WTC11 (cell line): ENCODE measurements at regions not wholly inside any gene's neighbourhood (a gene's known extent, or its start where the extent isn't known, plus 50 kb on each side); places are given as distances from the start of the nearest gene placed in this dataset.

Source experiments
- ATAC-seq: fragments of 200-7000 bp; cut with Tn5 transposase; 2 replicates; pipeline ENCODE4 v1.10.0; 2021; ENCODE audit warnings: mild to moderate bottlenecking, moderate library complexity
- CTCF ChIA-PET: fragments of 300-600 bp; sonication (Branson Sonifier 250); formaldehyde crosslinking; loops from one replicate; lab custom pipeline; 2021; ENCODE audit warnings: antibody characterized with exemption; lab: Charles Lee
- POLR2A ChIA-PET: fragments of 350-600 bp; sonication (Branson Sonifier 250); formaldehyde crosslinking; loops from one replicate; lab custom pipeline; 2021; ENCODE audit warnings: antibody characterized with exemption; lab: Charles Lee
- DNase-seq: peaks from one replicate; pipeline ENCODE4 v3.0.0; 2021; ENCODE audit warnings: low spot score
- H3K27ac Mint-ChIP-seq: 2 replicates; pipeline ENCODE4 v1.8.0; 2021; ENCODE audit warnings: mixed read lengths
- H3K27me3 Mint-ChIP-seq: 2 replicates; pipeline ENCODE4 v1.8.0; 2021; ENCODE audit warnings: low read depth, mild to moderate bottlenecking, moderate library complexity, mixed read lengths
- H3K36me3 Mint-ChIP-seq: 2 replicates; pipeline ENCODE4 v1.8.0; 2021; ENCODE audit warnings: mixed read lengths
- H3K4me1 Mint-ChIP-seq: 2 replicates; pipeline ENCODE4 v1.8.0; 2022; ENCODE audit warnings: mixed read lengths
- H3K4me3 Mint-ChIP-seq: 2 replicates; pipeline ENCODE4 v1.8.0; 2021; ENCODE audit warnings: mild to moderate bottlenecking, moderate library complexity, mixed read lengths
- H3K9me3 Mint-ChIP-seq: 2 replicates; pipeline ENCODE4 v1.8.0; 2021; ENCODE audit warnings: mixed read lengths
- CBFB ChIP-seq: sonication (generic); formaldehyde crosslinking; IDR thresholded peaks from 2 replicates; pipeline ENCODE4 v1.8.1; 2022; ENCODE audit warnings: mild to moderate bottlenecking, low read depth, missing genetic modification reagents
- CTCF ChIP-seq: fragments of 200-600 bp; IDR thresholded peaks from 2 replicates; pipeline ENCODE4 v1.8.0; 2022; ENCODE audit warnings: antibody characterized with exemption
- EMX1 ChIP-seq: fragments of 250-450 bp; sonication (Bioruptor Pico); IDR thresholded peaks from 2 replicates; pipeline ENCODE4 v1.8.0; 2021; ENCODE audit warnings: mild to moderate bottlenecking
- NFE2L1 ChIP-seq: sonication (generic); formaldehyde crosslinking; IDR thresholded peaks from 2 replicates; pipeline ENCODE4 v1.8.1; 2023; ENCODE audit warnings: missing genetic modification reagents
- NR2C2 ChIP-seq: sonication (generic); formaldehyde crosslinking; IDR thresholded peaks from 2 replicates; pipeline ENCODE4 v1.8.0; 2022; ENCODE audit warnings: mild to moderate bottlenecking, missing genetic modification reagents
- NR3C1 ChIP-seq: sonication (generic); formaldehyde crosslinking; conservative IDR thresholded peaks from 2 replicates; pipeline ENCODE4 v1.8.1; 2023; ENCODE audit warnings: low read depth, mild to moderate bottlenecking, missing genetic modification reagents
- RORB ChIP-seq: fragments of 250-450 bp; sonication (Bioruptor Pico); IDR thresholded peaks from 2 replicates; pipeline ENCODE4 v1.9.0; 2021; ENCODE audit warnings: mild to moderate bottlenecking
- SMAD4 ChIP-seq: sonication (generic); formaldehyde crosslinking; IDR thresholded peaks from 2 replicates; pipeline ENCODE4 v1.8.0; 2022; ENCODE audit warnings: mild to moderate bottlenecking, missing genetic modification reagents
- TEAD1 ChIP-seq: sonication (generic); formaldehyde crosslinking; IDR thresholded peaks from 2 replicates; pipeline ENCODE4 v1.8.0; 2022; ENCODE audit warnings: mild to moderate bottlenecking, missing genetic modification reagents
- TEAD4 ChIP-seq: sonication (generic); formaldehyde crosslinking; IDR thresholded peaks from 2 replicates; pipeline ENCODE4 v1.8.0; 2022; ENCODE audit warnings: mild to moderate bottlenecking, missing genetic modification reagents
- TP53 ChIP-seq: sonication (generic); formaldehyde crosslinking; IDR thresholded peaks from 2 replicates; pipeline ENCODE4 v1.8.1; 2023; ENCODE audit warnings: mild to moderate bottlenecking, missing genetic modification reagents
- ZBTB43 ChIP-seq: sonication (generic); formaldehyde crosslinking; IDR thresholded peaks from 2 replicates; pipeline ENCODE4 v1.8.1; 2023; ENCODE audit warnings: mild to moderate bottlenecking, missing genetic modification reagents
- ZNF232 ChIP-seq: sonication (generic); formaldehyde crosslinking; IDR thresholded peaks from 2 replicates; pipeline ENCODE4 v1.8.0; 2022; ENCODE audit warnings: mild to moderate bottlenecking, missing genetic modification reagents
- ZNF317 ChIP-seq: sonication (generic); formaldehyde crosslinking; IDR thresholded peaks from 2 replicates; pipeline ENCODE4 v1.8.1; 2023; ENCODE audit warnings: low read depth, mild to moderate bottlenecking, moderate library complexity, missing genetic modification reagents, borderline replicate concordance
- ZNF423 ChIP-seq: fragments of 250-450 bp; sonication (Bioruptor Pico); IDR thresholded peaks from 2 replicates; pipeline ENCODE4 v2.1.2; 2022; ENCODE audit warnings: mild to moderate bottlenecking, moderate library complexity
- ZNF425 ChIP-seq: fragments of 250-450 bp; sonication (Bioruptor Pico); conservative IDR thresholded peaks from 2 replicates; pipeline ENCODE4 v1.9.0; 2021; ENCODE audit warnings: mild to moderate bottlenecking
- TF ChIP-seq, protein P1 (sequence below): sonication (generic); formaldehyde crosslinking; IDR thresholded peaks from 2 replicates; pipeline ENCODE4 v1.8.1; 2022; ENCODE audit warnings: mild to moderate bottlenecking, missing genetic modification reagents, moderate library complexity, borderline replicate concordance
- TF ChIP-seq, protein P2 (sequence below): sonication (generic); formaldehyde crosslinking; IDR thresholded peaks from 2 replicates; pipeline ENCODE4 v1.8.1; 2023; ENCODE audit warnings: mild to moderate bottlenecking, missing genetic modification reagents, borderline replicate concordance

DNA sequence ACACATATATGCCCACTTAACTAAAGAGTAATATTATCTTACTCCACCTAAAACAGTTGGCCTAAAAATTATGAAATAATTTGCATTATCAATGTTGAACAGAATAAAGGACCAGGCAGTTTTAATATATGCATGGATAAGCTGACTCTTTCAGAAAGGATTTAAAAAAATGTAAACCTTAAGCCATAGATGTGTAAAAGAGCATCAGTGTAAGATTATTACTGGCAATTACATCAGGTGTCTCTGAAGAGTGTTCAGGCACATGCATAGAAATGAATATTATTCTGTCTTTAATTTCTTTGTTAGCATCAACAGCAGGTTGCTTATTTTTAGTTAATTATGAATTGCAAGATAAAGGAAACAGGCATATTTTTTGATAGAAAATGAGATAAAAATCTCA lies 1353.8 kb downstream of the C4orf33 start:
- no peak overlapping the region for H3K4me3 Mint-ChIP-seq
- CTCF ChIA-PET: no interaction called here
- ATAC-seq: no peak

GRCh38 chr4:130468340-130468739 lies 1372.4 kb downstream of the C4orf33 start:
- H3K27me3 Mint-ChIP-seq: no peaks in the 10 kb centered on the region
- no peak for DNase-seq
- no peaks in the 10 kb centered on the region for H3K9me3 Mint-ChIP-seq
- H3K36me3 Mint-ChIP-seq: no peaks in the 10 kb centered on the region
- ATAC-seq: no peak
- POLR2A ChIA-PET: no interaction called here
- H3K27ac Mint-ChIP-seq: no peak overlapping the region
- H3K4me3 Mint-ChIP-seq: no peak overlapping the region
- CTCF ChIA-PET: no interaction called here
- no peaks in the 10 kb centered on the region for H3K4me1 Mint-ChIP-seq
- no peak for TF ChIP-seq TEAD4 (CRISPR knock-in tag)
- no peak for TF ChIP-seq RORB (CRISPR knock-in tag)
- no peak for TF ChIP-seq ZNF317
- no peak for TF ChIP-seq TEAD1 (CRISPR knock-in tag)
- no peak for TF ChIP-seq TP53 (CRISPR knock-in tag)
- no peak for TF ChIP-seq EMX1 (CRISPR knock-in tag)
- TF ChIP-seq, protein P1, sequence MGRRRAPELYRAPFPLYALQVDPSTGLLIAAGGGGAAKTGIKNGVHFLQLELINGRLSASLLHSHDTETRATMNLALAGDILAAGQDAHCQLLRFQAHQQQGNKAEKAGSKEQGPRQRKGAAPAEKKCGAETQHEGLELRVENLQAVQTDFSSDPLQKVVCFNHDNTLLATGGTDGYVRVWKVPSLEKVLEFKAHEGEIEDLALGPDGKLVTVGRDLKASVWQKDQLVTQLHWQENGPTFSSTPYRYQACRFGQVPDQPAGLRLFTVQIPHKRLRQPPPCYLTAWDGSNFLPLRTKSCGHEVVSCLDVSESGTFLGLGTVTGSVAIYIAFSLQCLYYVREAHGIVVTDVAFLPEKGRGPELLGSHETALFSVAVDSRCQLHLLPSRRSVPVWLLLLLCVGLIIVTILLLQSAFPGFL: no peak
- TF ChIP-seq NR3C1 (CRISPR knock-in tag): no peak
- no peak for TF ChIP-seq CTCF
- no peak for TF ChIP-seq NFE2L1 (CRISPR knock-in tag)

More for the DNA sequence above, 1353.8 kb downstream of the C4orf33 start:
- H3K36me3 Mint-ChIP-seq: peaks cover 14% of the 10 kb centered on the region
- peaks cover 19% of the 10 kb centered on the region for H3K9me3 Mint-ChIP-seq
- H3K27ac Mint-ChIP-seq: no peak overlapping the region
- no peaks in the 10 kb centered on the region for H3K27me3 Mint-ChIP-seq
- H3K4me1 Mint-ChIP-seq: no peaks in the 10 kb centered on the region
- no peak for DNase-seq
- POLR2A ChIA-PET: no interaction called here
- TF ChIP-seq ZNF425 (no peak), NR2C2 (CRISPR knock-in tag) (no peak), CTCF (no peak), ZNF232 (no peak), ZNF423 (CRISPR knock-in tag) (no peak), ZNF317 (no peak), CBFB (no peak), SMAD4 (CRISPR knock-in tag) (no peak), ZBTB43 (CRISPR knock-in tag) (no peak)
- TF ChIP-seq, protein P2, sequence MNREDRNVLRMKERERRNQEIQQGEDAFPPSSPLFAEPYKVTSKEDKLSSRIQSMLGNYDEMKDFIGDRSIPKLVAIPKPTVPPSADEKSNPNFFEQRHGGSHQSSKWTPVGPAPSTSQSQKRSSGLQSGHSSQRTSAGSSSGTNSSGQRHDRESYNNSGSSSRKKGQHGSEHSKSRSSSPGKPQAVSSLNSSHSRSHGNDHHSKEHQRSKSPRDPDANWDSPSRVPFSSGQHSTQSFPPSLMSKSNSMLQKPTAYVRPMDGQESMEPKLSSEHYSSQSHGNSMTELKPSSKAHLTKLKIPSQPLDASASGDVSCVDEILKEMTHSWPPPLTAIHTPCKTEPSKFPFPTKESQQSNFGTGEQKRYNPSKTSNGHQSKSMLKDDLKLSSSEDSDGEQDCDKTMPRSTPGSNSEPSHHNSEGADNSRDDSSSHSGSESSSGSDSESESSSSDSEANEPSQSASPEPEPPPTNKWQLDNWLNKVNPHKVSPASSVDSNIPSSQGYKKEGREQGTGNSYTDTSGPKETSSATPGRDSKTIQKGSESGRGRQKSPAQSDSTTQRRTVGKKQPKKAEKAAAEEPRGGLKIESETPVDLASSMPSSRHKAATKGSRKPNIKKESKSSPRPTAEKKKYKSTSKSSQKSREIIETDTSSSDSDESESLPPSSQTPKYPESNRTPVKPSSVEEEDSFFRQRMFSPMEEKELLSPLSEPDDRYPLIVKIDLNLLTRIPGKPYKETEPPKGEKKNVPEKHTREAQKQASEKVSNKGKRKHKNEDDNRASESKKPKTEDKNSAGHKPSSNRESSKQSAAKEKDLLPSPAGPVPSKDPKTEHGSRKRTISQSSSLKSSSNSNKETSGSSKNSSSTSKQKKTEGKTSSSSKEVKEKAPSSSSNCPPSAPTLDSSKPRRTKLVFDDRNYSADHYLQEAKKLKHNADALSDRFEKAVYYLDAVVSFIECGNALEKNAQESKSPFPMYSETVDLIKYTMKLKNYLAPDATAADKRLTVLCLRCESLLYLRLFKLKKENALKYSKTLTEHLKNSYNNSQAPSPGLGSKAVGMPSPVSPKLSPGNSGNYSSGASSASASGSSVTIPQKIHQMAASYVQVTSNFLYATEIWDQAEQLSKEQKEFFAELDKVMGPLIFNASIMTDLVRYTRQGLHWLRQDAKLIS (CRISPR knock-in tag): no peak
